Tibial nerve (tissue), 4 donors: ENCODE measurements at regions not wholly inside any gene's neighbourhood (a gene's known extent, or its start where the extent isn't known, plus 50 kb on each side); places are given as distances from the start of the nearest gene placed in this dataset.

Experiments
- EP300 ChIP-seq, 2 donors: sonication (generic); formaldehyde crosslinking; IDR thresholded peaks; one replicate each; pipeline ENCODE4 v1.6.1; 2017; ENCODE audit warnings: antibody characterized with exemption in 2 of 2, mild to moderate bottlenecking in 1 of 2
- POLR2A ChIP-seq, 2 donors: fragments of 450-650 bp; IDR thresholded peaks; one replicate each; pipeline ENCODE4 v1.6.1; 2017; ENCODE audit warnings: antibody characterized with exemption in 2 of 2, mild to moderate bottlenecking in 2 of 2, moderate library complexity in 2 of 2
- TF ChIP-seq, protein P1 (sequence below), 5 experiments: fragments of 200-600 bp in 3 of 5; fragments of 450-650 bp in 2 of 5; sonication (generic) in 3 of 5; IDR thresholded peaks; one replicate each; pipeline ENCODE4 v1.5.1; 2016 to 2019; ENCODE audit warnings: antibody characterized with exemption in 5 of 5, mild to moderate bottlenecking in 3 of 5, moderate library complexity in 2 of 5

GRCh38 chr2:216776066-216776850, 80.9 kb upstream of the IGFBP5 start:
- TF ChIP-seq, protein P1, sequence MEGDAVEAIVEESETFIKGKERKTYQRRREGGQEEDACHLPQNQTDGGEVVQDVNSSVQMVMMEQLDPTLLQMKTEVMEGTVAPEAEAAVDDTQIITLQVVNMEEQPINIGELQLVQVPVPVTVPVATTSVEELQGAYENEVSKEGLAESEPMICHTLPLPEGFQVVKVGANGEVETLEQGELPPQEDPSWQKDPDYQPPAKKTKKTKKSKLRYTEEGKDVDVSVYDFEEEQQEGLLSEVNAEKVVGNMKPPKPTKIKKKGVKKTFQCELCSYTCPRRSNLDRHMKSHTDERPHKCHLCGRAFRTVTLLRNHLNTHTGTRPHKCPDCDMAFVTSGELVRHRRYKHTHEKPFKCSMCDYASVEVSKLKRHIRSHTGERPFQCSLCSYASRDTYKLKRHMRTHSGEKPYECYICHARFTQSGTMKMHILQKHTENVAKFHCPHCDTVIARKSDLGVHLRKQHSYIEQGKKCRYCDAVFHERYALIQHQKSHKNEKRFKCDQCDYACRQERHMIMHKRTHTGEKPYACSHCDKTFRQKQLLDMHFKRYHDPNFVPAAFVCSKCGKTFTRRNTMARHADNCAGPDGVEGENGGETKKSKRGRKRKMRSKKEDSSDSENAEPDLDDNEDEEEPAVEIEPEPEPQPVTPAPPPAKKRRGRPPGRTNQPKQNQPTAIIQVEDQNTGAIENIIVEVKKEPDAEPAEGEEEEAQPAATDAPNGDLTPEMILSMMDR (IDR thresholded peaks at IDR 0.05), result no peak
- TF ChIP-seq POLR2A (IDR thresholded peaks at IDR 0.05), result no peak
- TF ChIP-seq EP300 (IDR thresholded peaks at IDR 0.05), result no peak
